T-helper 1 cell treated with Interleukin-12 subunit alpha and Interleukin-12 subunit beta and Interleukin-4 antibody, amounts not matched to agents 30 ng/mL and 1 ng/mL, for 36 hours (primary cell): ENCODE measurements at regions not wholly inside any gene's neighbourhood (a gene's known extent, or its start where the extent isn't known, plus 50 kb on each side); places are given as distances from the start of the nearest gene placed in this dataset.

Source experiments
- intact Hi-C: fragments of 100-400 bp; cut with micrococcal nuclease; formaldehyde crosslinking; loops from one replicate; pipeline ENCODE4 v1.15.1; 2024

GRCh38 chr1:38431535-38432376 lies 385.2 kb upstream of the POU3F1 start:
- intact Hi-C loops = no loop called here

- intact Hi-C loops = no loop called here
Measured at GRCh38 chr1:38430949-38431348, 384.4 kb upstream of the POU3F1 start.

- intact Hi-C loops = no loop called here
Measured at GRCh38 chr1:38424677-38425076, 378.1 kb upstream of the POU3F1 start.

GRCh38 chr1:38420666-38421065 lies 374.1 kb upstream of the POU3F1 start:
- intact Hi-C loops = no loop called here

GRCh38 chr1:38418195-38419030 lies 371.8 kb upstream of the POU3F1 start:
- intact Hi-C loops = no loop called here

- intact Hi-C loops = no loop called here
Measured at GRCh38 chr1:38403667-38404066, 357.1 kb upstream of the POU3F1 start.

- intact Hi-C loops = no loop called here
Measured at GRCh38 chr1:38402230-38402815, 355.7 kb upstream of the POU3F1 start.

- intact Hi-C loops = no loop called here
Measured at GRCh38 chr1:38396606-38397005, 350.0 kb upstream of the POU3F1 start.

GRCh38 chr1:38394303-38394702 lies 347.7 kb upstream of the POU3F1 start:
- intact Hi-C loops = no loop called here

- intact Hi-C loops = no loop called here
Measured at GRCh38 chr1:38392861-38393260, 346.3 kb upstream of the POU3F1 start.

GRCh38 chr1:38381256-38381655 lies 334.7 kb upstream of the POU3F1 start:
- intact Hi-C loops = no loop called here

- intact Hi-C loops = no loop called here
Measured at GRCh38 chr1:38376577-38376976, 330.0 kb upstream of the POU3F1 start.

- intact Hi-C loops = no loop called here
Measured at GRCh38 chr1:38375035-38375434, 328.4 kb upstream of the POU3F1 start.

- intact Hi-C loops = no loop called here
Measured at GRCh38 chr1:38371505-38371844, 324.9 kb upstream of the POU3F1 start.

GRCh38 chr1:38370716-38371504 lies 324.3 kb upstream of the POU3F1 start:
- intact Hi-C loops = no loop called here

- intact Hi-C loops = no loop called here
Measured at GRCh38 chr1:38365242-38365641, 318.6 kb upstream of the POU3F1 start.

- intact Hi-C loops = no loop called here
Measured at GRCh38 chr1:38361566-38361965, 315.0 kb upstream of the POU3F1 start.

GRCh38 chr1:38360807-38361206 lies 314.2 kb upstream of the POU3F1 start:
- intact Hi-C loops = no loop called here

- intact Hi-C loops = no loop called here
Measured at GRCh38 chr1:38353956-38354355, 307.4 kb upstream of the POU3F1 start.

GRCh38 chr1:38352869-38353268 lies 306.3 kb upstream of the POU3F1 start:
- intact Hi-C loops = no loop called here

- intact Hi-C loops = no loop called here
Measured at GRCh38 chr1:38347446-38348175, 301.0 kb upstream of the POU3F1 start.
